IPS-20b (cell line): ENCODE measurements at regions not wholly inside any gene's neighbourhood (a gene's known extent, or its start where the extent isn't known, plus 50 kb on each side); places are given as distances from the start of the nearest gene placed in this dataset.

Source experiments
- H3K27ac ChIP-seq: one replicate; pipeline ENCODE4 v1.5.1; 2013; ENCODE audit warnings: low read length
- H3K27me3 ChIP-seq: 2 replicates; pipeline ENCODE4 v1.6.1; 2013; ENCODE audit warnings: mild to moderate bottlenecking, low read length, inconsistent platforms; ENCODE audit not compliant: insufficient read depth
- H3K36me3 ChIP-seq: 2 replicates; pipeline ENCODE4 v1.6.1; 2013; ENCODE audit warnings: low read depth, mild to moderate bottlenecking, inconsistent platforms, low read length, moderate library complexity; ENCODE audit not compliant: insufficient read depth
- H3K4me1 ChIP-seq: 2 replicates; pipeline ENCODE4 v1.6.1; 2013; ENCODE audit warnings: mild to moderate bottlenecking, control low read depth, inconsistent platforms, low read length, moderate library complexity; ENCODE audit not compliant: insufficient read depth
- H3K4me3 ChIP-seq: 2 replicates; pipeline ENCODE4 v1.5.1; 2013; ENCODE audit warnings: mild to moderate bottlenecking, low read length, inconsistent platforms
- H3K9ac ChIP-seq: 2 replicates; pipeline ENCODE4 v1.6.1; 2013; ENCODE audit warnings: low read depth, mild to moderate bottlenecking, inconsistent platforms, low read length, moderate library complexity
- H3K9me3 ChIP-seq: 2 replicates; pipeline ENCODE4 v1.6.1; 2013; ENCODE audit warnings: mild to moderate bottlenecking, low read depth, low read length, inconsistent platforms; ENCODE audit not compliant: insufficient read depth

DNA sequence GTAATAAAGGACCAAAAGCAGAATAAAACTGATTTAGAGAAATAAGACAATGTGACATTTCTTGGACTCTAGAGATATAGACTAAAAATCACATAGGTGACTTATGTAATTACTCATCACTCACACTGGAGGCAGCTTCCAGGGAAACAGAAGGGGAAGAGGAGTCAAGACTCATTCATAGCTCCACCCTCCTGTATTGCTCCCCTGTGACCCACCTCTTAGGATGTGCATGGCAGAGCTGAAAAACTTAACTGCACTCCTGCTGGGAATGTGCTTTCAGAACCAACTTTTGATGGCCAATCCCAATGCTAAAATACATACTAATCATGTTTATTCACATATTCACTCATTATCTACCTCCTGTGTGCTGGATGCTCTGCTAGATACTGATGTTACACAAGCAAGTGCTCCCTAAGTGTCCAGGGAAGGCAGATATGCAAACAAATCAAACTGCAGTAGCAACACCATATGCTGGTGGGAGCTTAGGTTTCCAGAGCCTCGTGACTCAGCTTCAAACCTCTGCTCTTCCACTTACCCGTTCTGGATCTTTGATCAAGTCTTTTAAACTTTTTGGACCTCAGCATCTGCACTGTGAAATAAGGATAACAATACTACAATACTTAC, 316.1 kb downstream of the GALC start:
- H3K9me3 ChIP-seq = no peaks in the 10 kb centered on the region
- no peaks in the 10 kb centered on the region for H3K4me1 ChIP-seq
- no peaks in the 10 kb centered on the region for H3K27me3 ChIP-seq
- H3K9ac ChIP-seq = no peak overlapping the region
- H3K36me3 ChIP-seq = no peaks in the 10 kb centered on the region
- no peak overlapping the region for H3K27ac ChIP-seq
- H3K4me3 ChIP-seq = no peak overlapping the region

DNA sequence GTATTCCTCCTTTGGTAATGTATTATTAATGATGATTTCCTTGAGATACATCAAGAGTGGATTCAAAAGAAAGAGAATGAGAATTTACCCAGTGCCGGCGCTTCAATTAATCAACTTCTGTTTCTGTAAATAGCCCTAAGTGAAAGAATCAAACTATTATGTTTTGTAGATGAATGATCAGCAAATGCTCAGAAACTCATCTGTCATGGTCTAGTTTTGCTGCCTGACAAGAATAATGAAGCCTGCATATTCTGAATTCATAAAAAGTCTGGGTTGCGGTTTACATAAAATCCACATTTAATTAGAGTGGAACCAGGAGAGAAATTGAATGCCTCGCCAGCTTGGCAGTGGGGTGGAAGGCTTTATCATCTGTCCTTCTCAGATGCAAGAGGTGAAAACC, 325.3 kb downstream of the GALC start:
- no peaks in the 10 kb centered on the region for H3K27me3 ChIP-seq
- H3K36me3 ChIP-seq = no peaks in the 10 kb centered on the region
- H3K9me3 ChIP-seq = no peaks in the 10 kb centered on the region
- H3K9ac ChIP-seq = no peak overlapping the region
- H3K4me3 ChIP-seq = no peak overlapping the region
- H3K27ac ChIP-seq = no peak overlapping the region
- no peaks in the 10 kb centered on the region for H3K4me1 ChIP-seq

DNA sequence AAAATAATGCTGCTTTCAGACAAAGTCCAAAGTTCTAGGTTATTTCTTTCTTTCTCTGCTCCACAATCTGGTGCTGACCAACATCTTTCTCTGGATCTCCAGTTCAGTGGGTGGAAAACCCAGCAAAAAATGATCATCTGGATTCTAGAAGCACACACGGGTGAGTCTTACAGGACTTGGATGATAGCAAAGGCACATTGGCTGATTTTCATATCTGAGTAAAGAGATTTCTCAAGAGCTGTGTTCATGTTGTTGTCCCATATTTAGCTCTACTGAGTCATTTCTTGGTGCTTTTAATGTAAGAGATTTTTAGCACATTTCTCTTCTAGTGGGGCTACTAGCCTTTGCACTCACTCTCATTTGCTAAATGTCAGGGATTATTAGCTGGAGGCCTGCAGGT, 336.7 kb downstream of the GALC start:
- Histone ChIP-seq H3K36me3 (no peaks in the 10 kb centered on the region), H3K27me3 (no peaks in the 10 kb centered on the region), H3K9ac (no peak overlapping the region), H3K4me1 (peaks cover 4% of the 10 kb centered on the region; the same call in 1 of the 2 replicates), H3K4me3 (no peak overlapping the region), H3K27ac (no peak overlapping the region), H3K9me3 (no peaks in the 10 kb centered on the region)

DNA sequence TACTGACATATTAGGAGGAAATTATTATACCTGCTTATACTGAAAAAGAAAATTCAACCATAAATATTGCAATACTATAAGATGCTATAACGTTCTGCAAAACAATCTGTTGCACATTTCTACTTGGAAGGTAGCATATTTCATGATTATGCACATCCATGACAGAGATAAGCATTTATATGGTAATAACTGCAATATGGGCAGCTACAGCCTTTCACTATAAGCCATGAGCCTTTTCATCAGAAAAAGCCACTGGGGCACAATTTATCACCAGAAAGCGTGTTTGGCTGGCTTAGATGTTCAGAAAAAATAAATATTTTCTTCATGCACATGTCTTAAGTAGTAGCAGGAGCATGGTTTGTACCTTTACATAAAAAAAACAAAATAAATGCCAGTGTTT, 340.7 kb downstream of the GALC start:
- peaks cover 4% of the 10 kb centered on the region; the same call in 1 of the 2 replicates for H3K4me1 ChIP-seq
- H3K36me3 ChIP-seq = no peaks in the 10 kb centered on the region

DNA sequence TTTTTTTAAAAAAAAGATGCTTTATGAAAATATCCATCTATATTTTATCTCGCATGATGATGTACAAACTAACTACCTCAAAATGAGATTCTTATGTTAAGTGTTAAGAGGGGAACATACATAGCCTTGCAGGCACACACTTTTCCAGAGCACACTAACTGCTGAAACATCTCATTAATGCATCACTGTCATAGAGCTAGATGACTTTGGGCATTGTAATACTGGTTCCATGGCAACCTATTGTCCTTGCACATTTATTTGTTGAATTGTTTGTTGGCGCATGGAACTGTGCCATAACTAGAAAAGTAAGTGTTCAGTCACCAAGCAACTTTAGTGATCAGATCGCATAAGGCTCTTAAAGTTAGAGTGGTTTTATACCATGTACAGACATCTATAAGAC, 348.3 kb downstream of the GALC start:
- Histone ChIP-seq H3K27ac (no peak overlapping the region), H3K4me3 (no peak overlapping the region), H3K4me1 (no peaks in the 10 kb centered on the region), H3K9me3 (peaks cover 25% of the 10 kb centered on the region), H3K9ac (no peak overlapping the region), H3K36me3 (no peaks in the 10 kb centered on the region), H3K27me3 (no peaks in the 10 kb centered on the region)

More for the DNA sequence above, 340.7 kb downstream of the GALC start:
- no peaks in the 10 kb centered on the region for H3K27me3 ChIP-seq
- no peak overlapping the region for H3K9ac ChIP-seq
- peaks cover 33% of the 10 kb centered on the region for H3K9me3 ChIP-seq
- no peak overlapping the region for H3K27ac ChIP-seq
- no peak overlapping the region for H3K4me3 ChIP-seq

DNA sequence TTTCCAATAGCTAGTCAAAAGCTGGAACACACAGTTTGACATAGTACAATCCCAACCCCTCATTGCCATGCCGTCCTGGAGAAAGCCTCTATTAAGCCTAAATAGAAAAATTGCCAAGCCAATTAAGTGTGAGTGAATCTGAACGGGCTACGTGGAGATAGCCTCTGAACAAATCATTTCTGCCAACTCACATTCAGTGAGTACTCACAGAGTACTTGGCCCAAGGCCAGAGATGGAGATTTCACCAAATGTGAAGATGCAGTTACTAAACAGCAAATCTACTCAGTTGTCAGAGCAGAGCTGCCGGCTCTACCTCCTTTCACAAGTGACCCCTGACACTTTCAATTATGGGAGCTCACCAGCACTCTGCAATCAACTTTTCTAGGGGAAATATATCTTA, 350.0 kb downstream of the GALC start:
- Histone ChIP-seq H3K27me3 (no peaks in the 10 kb centered on the region), H3K4me1 (no peaks in the 10 kb centered on the region), H3K27ac (no peak overlapping the region), H3K9me3 (peaks cover 8% of the 10 kb centered on the region; the same call in 1 of the 2 replicates), H3K4me3 (no peak overlapping the region), H3K36me3 (no peaks in the 10 kb centered on the region), H3K9ac (no peak overlapping the region)

DNA sequence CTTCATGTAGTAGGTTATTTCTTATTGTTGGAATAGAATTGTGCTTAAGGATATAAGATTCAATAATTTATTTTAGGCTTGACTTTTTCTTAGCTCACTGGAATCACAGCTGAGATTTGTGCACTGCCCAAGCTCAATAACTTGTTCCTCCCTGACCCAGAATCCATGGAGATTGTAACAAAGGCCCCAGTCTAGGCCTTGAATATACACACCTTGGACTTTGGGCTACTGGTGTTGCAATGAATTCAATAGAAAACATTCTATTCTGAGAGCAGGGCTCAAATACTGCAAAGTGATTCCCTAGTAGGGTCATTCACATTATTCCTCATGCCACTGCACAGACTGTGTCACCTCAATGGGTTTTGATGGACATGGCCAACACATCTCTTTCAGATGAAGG, 352.4 kb downstream of the GALC start:
- 0 out of 2 replicates have a peak, but pooled peaks cover under 1% of the 10 kb centered on the region for H3K9me3 ChIP-seq
- no peak overlapping the region for H3K4me3 ChIP-seq
- no peak overlapping the region for H3K9ac ChIP-seq
- H3K27ac ChIP-seq = no peak overlapping the region
- H3K4me1 ChIP-seq = no peaks in the 10 kb centered on the region
- no peaks in the 10 kb centered on the region for H3K36me3 ChIP-seq
- no peaks in the 10 kb centered on the region for H3K27me3 ChIP-seq

GRCh38 chr14:87638196-87638595, 354.8 kb downstream of the GALC start:
- H3K9ac ChIP-seq = no peak overlapping the region
- H3K27ac ChIP-seq = no peak overlapping the region
- H3K4me1 ChIP-seq = no peaks in the 10 kb centered on the region
- H3K36me3 ChIP-seq = no peaks in the 10 kb centered on the region
- no peaks in the 10 kb centered on the region for H3K9me3 ChIP-seq
- H3K4me3 ChIP-seq = no peak overlapping the region
- H3K27me3 ChIP-seq = no peaks in the 10 kb centered on the region

DNA sequence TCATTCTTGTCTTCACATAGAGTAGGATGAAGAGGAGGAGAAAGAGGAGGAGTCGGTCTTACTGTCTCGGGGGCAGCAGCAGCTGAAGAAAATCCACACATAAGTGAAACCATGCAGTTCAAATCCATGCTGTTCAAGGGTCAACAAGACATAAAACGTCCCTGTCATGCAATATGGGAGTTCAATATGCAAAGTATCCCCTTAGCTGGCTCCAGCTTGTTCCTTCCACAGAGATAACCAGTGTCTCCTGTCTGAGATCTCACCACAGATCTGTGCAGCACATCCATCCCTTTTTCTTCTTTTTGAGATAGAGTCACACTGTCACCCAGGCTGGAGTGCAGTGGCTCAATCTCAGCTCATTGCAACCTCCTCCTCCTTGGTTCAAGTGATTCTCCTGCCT, 357.5 kb downstream of the GALC start:
- no peaks in the 10 kb centered on the region for H3K9me3 ChIP-seq

GRCh38 chr14:87632796-87633195, 360.2 kb downstream of the GALC start:
- Histone ChIP-seq H3K36me3 (no peaks in the 10 kb centered on the region), H3K27ac (no peak overlapping the region), H3K4me1 (no peaks in the 10 kb centered on the region), H3K9me3 (no peaks in the 10 kb centered on the region), H3K4me3 (no peak overlapping the region), H3K27me3 (no peaks in the 10 kb centered on the region), H3K9ac (no peak overlapping the region)

More for the DNA sequence above, 357.5 kb downstream of the GALC start:
- Histone ChIP-seq H3K36me3 (no peaks in the 10 kb centered on the region), H3K27ac (no peak overlapping the region), H3K9ac (no peak overlapping the region), H3K27me3 (no peaks in the 10 kb centered on the region), H3K4me1 (no peaks in the 10 kb centered on the region), H3K4me3 (no peak overlapping the region)

- Histone ChIP-seq H3K4me3 (no peak overlapping the region), H3K36me3 (no peaks in the 10 kb centered on the region), H3K9me3 (no peaks in the 10 kb centered on the region; the same call in 1 of the 2 replicates), H3K9ac (no peak overlapping the region), H3K27ac (no peak overlapping the region), H3K4me1 (no peaks in the 10 kb centered on the region), H3K27me3 (no peaks in the 10 kb centered on the region)
These were observed 362.1 kb downstream of the GALC start for GRCh38 chr14:87630846-87631245.

GRCh38 chr14:87629788-87630187, 363.2 kb downstream of the GALC start:
- Histone ChIP-seq H3K4me1 (no peaks in the 10 kb centered on the region), H3K36me3 (no peaks in the 10 kb centered on the region), H3K9ac (no peak overlapping the region), H3K27me3 (no peaks in the 10 kb centered on the region), H3K9me3 (no peaks in the 10 kb centered on the region; the same call in 1 of the 2 replicates), H3K4me3 (no peak overlapping the region), H3K27ac (no peak overlapping the region)
